Hepatocyte (in vitro differentiated cells): ENCODE measurements at regions not wholly inside any gene's neighbourhood (a gene's known extent, or its start where the extent isn't known, plus 50 kb on each side); places are given as distances from the start of the nearest gene placed in this dataset.

Experiments used
- DNase-seq: peaks from one replicate; pipeline ENCODE4 v3.0.0-alpha.2; 2016; ENCODE audit warnings: low spot score
- H2AFZ ChIP-seq: fragments of 200-600 bp; sonication (generic); 2 replicates; pipeline ENCODE4 v1.6.0; 2016; ENCODE audit warnings: antibody characterized with exemption, mild to moderate bottlenecking
- H3K27ac ChIP-seq: fragments of 200-600 bp; sonication (generic); 2 replicates; pipeline ENCODE4 v1.5.1; 2016; ENCODE audit warnings: mild to moderate bottlenecking
- H3K27me3 ChIP-seq: fragments of 200-600 bp; sonication (generic); 2 replicates; pipeline ENCODE4 v1.6.1; 2016
- H3K36me3 ChIP-seq: fragments of 200-600 bp; sonication (generic); replicated peaks from 2 replicates; pipeline ENCODE4 v1.5.1; 2016; ENCODE audit warnings: low read depth; ENCODE audit not compliant: insufficient read depth
- H3K4me1 ChIP-seq: fragments of 200-600 bp; sonication (generic); 2 replicates; pipeline ENCODE4 v1.5.1; 2016; ENCODE audit warnings: mild to moderate bottlenecking, moderate library complexity; ENCODE audit not compliant: insufficient read depth
- H3K4me2 ChIP-seq: fragments of 200-600 bp; sonication (generic); 2 replicates; pipeline ENCODE4 v1.6.0; 2016
- H3K4me3 ChIP-seq: fragments of 200-600 bp; sonication (generic); 2 replicates; pipeline ENCODE4 v1.5.1; 2016; ENCODE audit warnings: mild to moderate bottlenecking
- H3K79me2 ChIP-seq: fragments of 200-600 bp; sonication (generic); 2 replicates; pipeline ENCODE4 v1.6.0; 2017; ENCODE audit warnings: mild to moderate bottlenecking
- H3K9me2 ChIP-seq: fragments of 200-600 bp; sonication (generic); replicated peaks from 2 replicates; pipeline ENCODE4 v1.6.0; 2017; ENCODE audit warnings: mild to moderate bottlenecking; ENCODE audit not compliant: insufficient read depth
- H3K9me3 ChIP-seq: fragments of 200-600 bp; sonication (generic); 2 replicates; pipeline ENCODE4 v1.5.1; 2016; ENCODE audit warnings: low read depth, mild to moderate bottlenecking
- H4K20me1 ChIP-seq: fragments of 200-600 bp; sonication (generic); 2 replicates; pipeline ENCODE4 v1.6.0; 2016; ENCODE audit warnings: mild to moderate bottlenecking; ENCODE audit not compliant: insufficient read depth, poor library complexity, severe bottlenecking
- EZH2 ChIP-seq: fragments of 200-600 bp; sonication (generic); IDR thresholded peaks from 2 replicates; pipeline ENCODE4 v1.6.1; 2016; ENCODE audit warnings: antibody characterized with exemption, mild to moderate bottlenecking, borderline replicate concordance
- EZH2phosphoT487 ChIP-seq: fragments of 200-600 bp; sonication (generic); IDR thresholded peaks from one replicate; pipeline ENCODE4 v1.6.1; 2018; ENCODE audit warnings: antibody characterized with exemption, mild to moderate bottlenecking, low read depth, moderate library complexity; ENCODE audit not compliant: unreplicated experiment, severe bottlenecking
- WGBS: methylation state at CpG from one replicate; pipeline ENCODE4 v1.1.6; 2016; ENCODE audit warnings: low lambda C conversion rate; ENCODE audit errors: missing lambda C conversion rate; 5-methylcytosine and 5-hydroxymethylcytosine counted together
- TF ChIP-seq, protein P1 (sequence below): fragments of 200-600 bp; sonication (generic); IDR thresholded peaks from 2 replicates; pipeline ENCODE4 v1.5.1; 2016; ENCODE audit warnings: antibody characterized with exemption, mild to moderate bottlenecking; ENCODE audit not compliant: poor library complexity

DNA sequence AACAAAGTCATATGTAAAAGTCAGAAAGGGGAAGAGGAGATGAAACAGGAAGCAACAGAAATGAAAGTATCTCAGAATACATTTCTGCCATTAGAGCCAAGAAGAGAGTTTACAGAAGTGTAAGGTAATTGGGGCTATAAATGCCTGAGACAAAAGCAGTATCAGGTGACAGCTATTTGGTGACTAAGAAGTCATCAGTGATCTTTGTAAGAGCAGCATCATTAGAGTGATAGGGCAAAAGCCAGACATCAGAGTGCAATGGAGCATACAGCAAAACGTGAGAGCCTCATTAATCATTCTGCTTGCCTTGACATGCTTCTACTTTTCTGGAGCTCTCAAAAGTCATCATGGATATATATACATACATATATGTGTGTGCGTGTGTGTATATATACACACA is 804.7 kb upstream of the PIK3C3 start:
- TF ChIP-seq, protein P1, sequence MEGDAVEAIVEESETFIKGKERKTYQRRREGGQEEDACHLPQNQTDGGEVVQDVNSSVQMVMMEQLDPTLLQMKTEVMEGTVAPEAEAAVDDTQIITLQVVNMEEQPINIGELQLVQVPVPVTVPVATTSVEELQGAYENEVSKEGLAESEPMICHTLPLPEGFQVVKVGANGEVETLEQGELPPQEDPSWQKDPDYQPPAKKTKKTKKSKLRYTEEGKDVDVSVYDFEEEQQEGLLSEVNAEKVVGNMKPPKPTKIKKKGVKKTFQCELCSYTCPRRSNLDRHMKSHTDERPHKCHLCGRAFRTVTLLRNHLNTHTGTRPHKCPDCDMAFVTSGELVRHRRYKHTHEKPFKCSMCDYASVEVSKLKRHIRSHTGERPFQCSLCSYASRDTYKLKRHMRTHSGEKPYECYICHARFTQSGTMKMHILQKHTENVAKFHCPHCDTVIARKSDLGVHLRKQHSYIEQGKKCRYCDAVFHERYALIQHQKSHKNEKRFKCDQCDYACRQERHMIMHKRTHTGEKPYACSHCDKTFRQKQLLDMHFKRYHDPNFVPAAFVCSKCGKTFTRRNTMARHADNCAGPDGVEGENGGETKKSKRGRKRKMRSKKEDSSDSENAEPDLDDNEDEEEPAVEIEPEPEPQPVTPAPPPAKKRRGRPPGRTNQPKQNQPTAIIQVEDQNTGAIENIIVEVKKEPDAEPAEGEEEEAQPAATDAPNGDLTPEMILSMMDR: no peak
- TF ChIP-seq EZH2phosphoT487: no peak
- TF ChIP-seq EZH2: no peak
- no peaks in the 10 kb centered on the region for H4K20me1 ChIP-seq
- 72% methylated on average over 2 of the region's 2 CpGs for whole genome bisulfite sequencing
- no peaks in the 10 kb centered on the region for H3K9me3 ChIP-seq
- H3K4me2 ChIP-seq: peak overlapping the region; percentile 23
- peak; percentile 43 for DNase-seq
- no peak overlapping the region for H3K4me3 ChIP-seq
- H3K79me2 ChIP-seq: no peaks in the 10 kb centered on the region
- H3K27me3 ChIP-seq: no peaks in the 10 kb centered on the region
- no peaks in the 10 kb centered on the region for H3K9me2 ChIP-seq
- no peaks in the 10 kb centered on the region for H3K36me3 ChIP-seq
- H3K4me1 ChIP-seq: peaks cover 11% of the 10 kb centered on the region
- H2AFZ ChIP-seq: no peak overlapping the region
- H3K27ac ChIP-seq: peak overlapping the region; percentile 66

DNA sequence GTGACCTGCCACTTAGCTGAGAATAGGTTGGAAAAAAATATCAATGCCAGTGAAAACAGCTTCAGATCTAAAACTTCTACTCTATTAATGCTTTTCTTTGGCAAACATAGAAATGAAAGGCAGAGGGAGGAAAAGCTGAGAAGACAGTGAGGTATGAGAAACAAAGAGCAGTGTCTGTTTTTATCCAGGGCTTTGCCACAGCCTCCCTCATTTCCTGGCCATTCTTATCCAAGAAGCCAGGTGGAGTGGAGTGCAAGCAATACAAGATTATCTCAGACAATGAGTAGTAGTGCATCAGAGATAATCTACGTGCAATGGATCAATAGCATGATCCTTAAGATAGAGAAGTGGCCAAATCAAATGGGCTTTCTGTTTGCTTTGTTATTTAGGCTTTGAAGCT is 808.7 kb upstream of the PIK3C3 start:
- H3K27ac ChIP-seq: peak overlapping the region; percentile 25
- no peak for TF ChIP-seq EZH2phosphoT487
- TF ChIP-seq, protein P1: no peak
- no peak for TF ChIP-seq EZH2
- 43% methylated on average over 1 of the region's 1 CpG for WGBS
- H3K4me2 ChIP-seq: no peak overlapping the region
- no peaks in the 10 kb centered on the region for H3K36me3 ChIP-seq
- H3K9me2 ChIP-seq: no peaks in the 10 kb centered on the region
- H3K4me3 ChIP-seq: no peak overlapping the region
- H3K9me3 ChIP-seq: no peaks in the 10 kb centered on the region
- no peak for DNase-seq
- H2AFZ ChIP-seq: no peak overlapping the region
- H4K20me1 ChIP-seq: no peaks in the 10 kb centered on the region
- H3K79me2 ChIP-seq: no peaks in the 10 kb centered on the region
- H3K27me3 ChIP-seq: no peaks in the 10 kb centered on the region
- H3K4me1 ChIP-seq: peaks cover 11% of the 10 kb centered on the region

DNA sequence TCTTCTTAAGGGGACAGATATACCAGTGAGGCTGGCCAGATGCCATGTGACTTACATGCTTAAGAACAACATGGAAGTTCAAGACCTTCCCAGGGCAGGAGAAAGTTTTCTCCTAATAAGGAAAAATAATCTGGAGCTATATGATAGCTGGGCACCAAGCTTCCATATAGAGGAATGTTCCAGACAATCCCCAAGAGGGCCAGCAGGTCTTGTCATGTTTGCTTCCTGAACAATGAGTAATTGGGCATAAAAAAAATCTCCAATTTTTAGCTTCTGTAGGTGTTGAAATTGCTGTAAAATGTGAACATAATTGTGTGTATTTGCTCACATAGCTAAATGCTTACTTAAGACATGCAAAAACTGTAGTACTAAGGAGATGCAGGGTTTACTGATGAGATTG is 809.5 kb upstream of the PIK3C3 start:
- H3K4me2 ChIP-seq: no peak overlapping the region
- H4K20me1 ChIP-seq: no peaks in the 10 kb centered on the region
- peaks cover 11% of the 10 kb centered on the region for H3K4me1 ChIP-seq
- H3K79me2 ChIP-seq: no peaks in the 10 kb centered on the region
- no peak overlapping the region for H3K4me3 ChIP-seq
- H3K9me2 ChIP-seq: no peaks in the 10 kb centered on the region
- no peak for DNase-seq
- no peaks in the 10 kb centered on the region for H3K27me3 ChIP-seq
- H3K36me3 ChIP-seq: no peaks in the 10 kb centered on the region
- no peaks in the 10 kb centered on the region for H3K9me3 ChIP-seq
- no peak for TF ChIP-seq EZH2
- TF ChIP-seq, protein P1: no peak
- no peak for TF ChIP-seq EZH2phosphoT487
- no peak overlapping the region for H3K27ac ChIP-seq
- H2AFZ ChIP-seq: no peak overlapping the region

DNA sequence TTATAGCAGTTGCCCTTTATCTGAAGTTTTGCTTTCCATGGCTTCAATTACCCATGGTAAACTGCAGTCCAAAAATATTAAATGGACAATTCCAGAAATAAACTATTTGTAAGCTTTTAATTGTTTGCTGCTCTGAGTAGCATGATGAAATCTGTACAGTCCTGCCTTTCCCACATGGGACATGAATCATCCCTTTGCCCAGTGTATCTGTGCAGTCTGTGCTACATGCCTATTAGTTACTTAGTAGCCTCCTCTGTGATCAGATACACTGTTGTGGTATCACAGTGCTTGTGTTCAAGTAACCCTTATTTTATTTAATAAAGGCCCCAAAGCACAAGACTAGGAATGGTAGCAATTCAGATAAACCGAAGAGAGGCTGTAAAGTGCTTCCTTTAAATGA is 810.6 kb upstream of the PIK3C3 start:
- no peak overlapping the region for H2AFZ ChIP-seq
- H3K9me2 ChIP-seq: no peaks in the 10 kb centered on the region
- no peak overlapping the region for H3K4me2 ChIP-seq
- H3K4me3 ChIP-seq: no peak overlapping the region
- no peaks in the 10 kb centered on the region for H3K9me3 ChIP-seq
- no peak for TF ChIP-seq EZH2
- no peak overlapping the region for H3K27ac ChIP-seq
- H3K4me1 ChIP-seq: peaks cover 11% of the 10 kb centered on the region
- no peaks in the 10 kb centered on the region for H3K36me3 ChIP-seq
- DNase-seq: no peak
- no peaks in the 10 kb centered on the region for H4K20me1 ChIP-seq
- H3K27me3 ChIP-seq: no peaks in the 10 kb centered on the region
- no peaks in the 10 kb centered on the region for H3K79me2 ChIP-seq
- 97% methylated on average over 1 of the region's 1 CpG for WGBS
